ENCODE measurements at regions not wholly inside any gene's neighbourhood (a gene's known extent, or its start where the extent isn't known, plus 50 kb on each side); places are given as distances from the start of the nearest gene placed in this dataset.

- TF ChIP-seq EZH2 (IDR thresholded peaks at IDR 0.05; ENCODE audit: insufficient read depth, poor library complexity, severe bottlenecking) (no peak), EZH2phosphoT487 (IDR thresholded peaks at IDR 0.05; ENCODE audit: insufficient read depth, low read depth) (no peak)
Observed at GRCh38 chr5:136598802-136599404, 233.6 kb upstream of the TRPC7 start.
